ENCODE measurements at regions not wholly inside any gene's neighbourhood (a gene's known extent, or its start where the extent isn't known, plus 50 kb on each side); places are given as distances from the start of the nearest gene placed in this dataset.
"Not testable (repeated sequence)": the region's sequence is repeated elsewhere in the genome, so short reads cannot be mapped to it uniquely, and the experiment has no call there.

GRCh38 chr6:10101551-10102252 is 313.2 kb downstream of the TFAP2A start:
- DNase-seq = peak; percentile 21

- DNase-seq = no peak
These were observed 315.2 kb downstream of the TFAP2A start for GRCh38 chr6:10099529-10100140.

- peak; percentile 45 for DNase-seq
These were observed 315.9 kb downstream of the TFAP2A start for GRCh38 chr6:10098756-10099528.

GRCh38 chr6:10093282-10093681 is 321.6 kb downstream of the TFAP2A start:
- DNase-seq = no peak

GRCh38 chr6:10084111-10084986 is 330.5 kb downstream of the TFAP2A start:
- DNase-seq = peak; percentile 40

GRCh38 chr6:10082385-10082784 is 332.5 kb downstream of the TFAP2A start:
- no peak for DNase-seq

GRCh38 chr6:10081957-10082356 is 332.9 kb downstream of the TFAP2A start:
- DNase-seq = no peak

- no peak for DNase-seq
These were observed 333.8 kb downstream of the TFAP2A start for GRCh38 chr6:10081075-10081474.

GRCh38 chr6:10080561-10080960 is 334.3 kb downstream of the TFAP2A start:
- DNase-seq = no peak

- DNase-seq = no peak
These were observed 336.3 kb downstream of the TFAP2A start for GRCh38 chr6:10078581-10078980.

- DNase-seq = not testable (repeated sequence)
These were observed 340.1 kb downstream of the TFAP2A start for GRCh38 chr6:10074726-10075125.

GRCh38 chr6:10073341-10073740 is 341.5 kb downstream of the TFAP2A start:
- no peak for DNase-seq

- no peak for DNase-seq
These were observed 343.1 kb downstream of the TFAP2A start for GRCh38 chr6:10071631-10072220.

- DNase-seq = no peak
These were observed 354.9 kb downstream of the TFAP2A start for GRCh38 chr6:10060004-10060403.

- no peak for DNase-seq
These were observed 360.2 kb downstream of the TFAP2A start for GRCh38 chr6:10054672-10055071.

GRCh38 chr6:10051283-10051682 is 363.6 kb downstream of the TFAP2A start:
- no peak for DNase-seq

GRCh38 chr6:10048370-10049297 is 366.2 kb downstream of the TFAP2A start:
- no peak for DNase-seq

GRCh38 chr6:10042280-10042679 is 372.6 kb downstream of the TFAP2A start:
- no peak for DNase-seq

- DNase-seq = peak; percentile 60
These were observed 381.5 kb downstream of the TFAP2A start for GRCh38 chr6:10033223-10033829.

GRCh38 chr6:10031617-10032016 is 383.3 kb downstream of the TFAP2A start:
- no peak for DNase-seq

Data from NCI-H345 (cell line).